Activated B cell treated with CpG ODN at 0.5 μM for 24 hours (primary cell): ENCODE measurements at regions not wholly inside any gene's neighbourhood (a gene's known extent, or its start where the extent isn't known, plus 50 kb on each side); places are given as distances from the start of the nearest gene placed in this dataset.

Experiments
- ATAC-seq: fragments of 200-7000 bp; cut with Tn5 transposase; one replicate; pipeline ENCODE4 v1.10.0; 2021; ENCODE audit warnings: low read depth, mild to moderate bottlenecking, moderate library complexity
- CTCF ChIA-PET: fragments of 350-600 bp; sonication (Branson Sonifier 250); formaldehyde crosslinking; loops from one replicate; lab custom pipeline; 2021; ENCODE audit warnings: antibody characterized with exemption; lab: Charles Lee
- POLR2A ChIA-PET: fragments of 350-600 bp; sonication (Branson Sonifier 250); formaldehyde crosslinking; loops from one replicate; lab custom pipeline; 2021; ENCODE audit warnings: antibody characterized with exemption; lab: Charles Lee
- DNase-seq: peaks from one replicate; pipeline ENCODE4 v3.0.0; 2022
- H3K27ac Mint-ChIP-seq: one replicate; pipeline ENCODE4 v1.8.0; 2020; ENCODE audit warnings: mixed read lengths
- H3K27me3 Mint-ChIP-seq: one replicate; pipeline ENCODE4 v1.8.0; 2021; ENCODE audit warnings: mixed read lengths
- H3K36me3 Mint-ChIP-seq: one replicate; pipeline ENCODE4 v1.8.0; 2021; ENCODE audit warnings: low read depth, mixed read lengths
- H3K4me1 Mint-ChIP-seq: one replicate; pipeline ENCODE4 v1.8.0; 2021; ENCODE audit warnings: mixed read lengths
- H3K4me3 Mint-ChIP-seq: one replicate; pipeline ENCODE4 v1.8.0; 2020; ENCODE audit warnings: mild to moderate bottlenecking, mixed read lengths
- H3K9me3 Mint-ChIP-seq: one replicate; pipeline ENCODE4 v1.8.0; 2020; ENCODE audit warnings: mixed read lengths
- CTCF ChIP-seq: fragments of 200-600 bp; IDR thresholded peaks from one replicate; pipeline ENCODE4 v1.8.0; 2022; ENCODE audit warnings: antibody characterized with exemption, mild to moderate bottlenecking
- intact Hi-C: fragments of 100-400 bp; cut with micrococcal nuclease; formaldehyde crosslinking; loops from one replicate; pipeline ENCODE4 v1.15.1; 2024

- no peak for TF ChIP-seq CTCF
- no peaks in the 10 kb centered on the region for H3K9me3 Mint-ChIP-seq
- no peaks in the 10 kb centered on the region for H3K4me1 Mint-ChIP-seq
- H3K36me3 Mint-ChIP-seq: no peaks in the 10 kb centered on the region
- no peak for DNase-seq
- H3K4me3 Mint-ChIP-seq: no peak overlapping the region
- POLR2A ChIA-PET: no interaction called here
- CTCF ChIA-PET: no interaction called here
- no peak for ATAC-seq
- H3K27me3 Mint-ChIP-seq: peaks cover 5% of the 10 kb centered on the region
- no peak overlapping the region for H3K27ac Mint-ChIP-seq
- intact Hi-C loops: no loop called here
Measured at GRCh38 chr10:30172673-30173072, 113.3 kb upstream of the JCAD start.

GRCh38 chr10:30172091-30172490, 112.7 kb upstream of the JCAD start:
- Mint-ChIP-seq H3K9me3 (no peaks in the 10 kb centered on the region), H3K36me3 (no peaks in the 10 kb centered on the region), H3K27me3 (peaks cover 7% of the 10 kb centered on the region), H3K4me3 (no peak overlapping the region), H3K4me1 (no peaks in the 10 kb centered on the region), H3K27ac (no peak overlapping the region)
- intact Hi-C loops: no loop called here
- DNase-seq (no peak), ATAC-seq (no peak)
- POLR2A ChIA-PET: no interaction called here
- CTCF ChIA-PET: no interaction called here
- no peak for TF ChIP-seq CTCF

DNA sequence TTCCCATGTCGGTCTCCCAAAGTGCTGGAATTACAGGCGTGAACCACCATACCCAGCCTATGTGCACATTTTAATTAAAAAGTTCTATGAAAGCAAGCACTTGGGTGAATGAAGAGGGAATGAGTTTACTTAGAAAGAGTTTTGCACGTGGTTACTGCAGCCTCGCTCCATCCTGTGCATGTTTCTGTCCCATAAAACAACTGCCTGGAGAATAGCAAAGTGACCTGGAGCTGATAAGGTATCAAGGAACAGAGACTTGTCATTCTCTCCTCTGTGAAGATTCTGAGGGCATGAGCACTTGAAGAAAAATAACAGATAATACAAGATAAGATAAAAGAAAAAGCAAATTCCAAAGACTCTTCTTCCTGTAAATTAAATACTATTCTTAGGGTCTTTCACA, 112.2 kb upstream of the JCAD start:
- intact Hi-C loops: no loop called here
- Mint-ChIP-seq H3K27ac (no peak overlapping the region), H3K4me1 (no peaks in the 10 kb centered on the region), H3K27me3 (peaks cover 7% of the 10 kb centered on the region), H3K36me3 (no peaks in the 10 kb centered on the region), H3K4me3 (no peak overlapping the region), H3K9me3 (no peaks in the 10 kb centered on the region)
- DNase-seq: no peak
- no peak for ATAC-seq
- ChIA-PET CTCF (no interaction called here), POLR2A (no interaction called here)
- no peak for TF ChIP-seq CTCF

DNA sequence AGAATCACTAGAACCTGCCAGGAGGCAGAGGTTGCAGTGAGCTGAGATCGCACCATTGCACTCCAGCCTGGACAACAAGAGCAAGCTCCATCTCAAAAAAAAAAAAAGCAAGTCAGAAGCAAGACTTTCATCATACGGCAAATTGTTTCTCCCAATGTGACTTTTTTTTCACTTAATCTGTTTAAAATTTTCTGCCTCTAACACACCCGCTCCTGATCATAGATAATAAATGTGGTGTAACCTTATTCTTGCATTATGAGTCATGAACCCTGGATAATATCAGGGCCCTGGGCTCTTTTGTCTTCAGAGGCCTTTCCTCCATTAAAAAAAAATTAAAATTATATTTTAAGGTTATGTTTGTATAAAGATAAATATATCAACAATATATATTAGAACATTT, 111.4 kb upstream of the JCAD start:
- ChIA-PET CTCF (no interaction called here), POLR2A (no interaction called here)
- Mint-ChIP-seq H3K27me3 (peaks cover 7% of the 10 kb centered on the region), H3K36me3 (no peaks in the 10 kb centered on the region), H3K4me3 (no peak overlapping the region), H3K27ac (no peak overlapping the region), H3K9me3 (no peaks in the 10 kb centered on the region), H3K4me1 (no peaks in the 10 kb centered on the region)
- DNase-seq (no peak), ATAC-seq (no peak)
- intact Hi-C loops: no loop called here
- no peak for TF ChIP-seq CTCF

DNA sequence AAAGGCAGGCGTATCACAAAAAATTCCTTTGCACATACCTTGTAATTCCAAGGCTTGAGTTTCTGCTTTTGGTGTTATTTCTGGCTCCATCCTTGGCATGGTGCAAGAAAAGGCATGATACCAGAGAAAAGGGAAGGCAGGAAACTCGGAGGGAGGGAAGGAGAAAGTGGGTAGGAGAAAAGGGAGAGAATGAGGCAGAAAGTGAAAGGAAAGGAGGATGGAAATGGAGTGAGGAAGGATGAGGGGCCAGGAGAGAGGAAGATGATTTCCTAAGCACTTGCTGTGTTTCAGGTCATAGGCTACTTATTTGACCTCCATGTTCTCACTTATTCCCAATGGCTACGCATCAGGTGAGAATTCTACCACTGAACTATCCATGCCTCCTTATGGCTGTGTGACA, 110.8 kb upstream of the JCAD start:
- no peaks in the 10 kb centered on the region for H3K4me1 Mint-ChIP-seq
- intact Hi-C loops: no loop called here
- CTCF ChIA-PET: no interaction called here
- no peak for TF ChIP-seq CTCF
- H3K36me3 Mint-ChIP-seq: no peaks in the 10 kb centered on the region
- H3K9me3 Mint-ChIP-seq: no peaks in the 10 kb centered on the region
- H3K27me3 Mint-ChIP-seq: peaks cover 14% of the 10 kb centered on the region
- DNase-seq (no peak), ATAC-seq (no peak)
- POLR2A ChIA-PET: no interaction called here
- no peak overlapping the region for H3K27ac Mint-ChIP-seq
- H3K4me3 Mint-ChIP-seq: no peak overlapping the region
